ENCODE measurements at regions not wholly inside any gene's neighbourhood (a gene's known extent, or its start where the extent isn't known, plus 50 kb on each side); places are given as distances from the start of the nearest gene placed in this dataset.
"Not testable (repeated sequence)": the region's sequence is repeated elsewhere in the genome, so short reads cannot be mapped to it uniquely, and the experiment has no call there.

- no peak for DNase-seq (ENCODE audit: low read depth)
These were observed 398.3 kb downstream of the UTRN start for GRCh38 chr6:144683216-144684070.

- DNase-seq (ENCODE audit: low read depth): no peak
These were observed 403.6 kb downstream of the UTRN start for GRCh38 chr6:144688713-144689112.

- no peak for DNase-seq (ENCODE audit: low read depth)
These were observed 404.4 kb downstream of the UTRN start for GRCh38 chr6:144689503-144690040.

DNA sequence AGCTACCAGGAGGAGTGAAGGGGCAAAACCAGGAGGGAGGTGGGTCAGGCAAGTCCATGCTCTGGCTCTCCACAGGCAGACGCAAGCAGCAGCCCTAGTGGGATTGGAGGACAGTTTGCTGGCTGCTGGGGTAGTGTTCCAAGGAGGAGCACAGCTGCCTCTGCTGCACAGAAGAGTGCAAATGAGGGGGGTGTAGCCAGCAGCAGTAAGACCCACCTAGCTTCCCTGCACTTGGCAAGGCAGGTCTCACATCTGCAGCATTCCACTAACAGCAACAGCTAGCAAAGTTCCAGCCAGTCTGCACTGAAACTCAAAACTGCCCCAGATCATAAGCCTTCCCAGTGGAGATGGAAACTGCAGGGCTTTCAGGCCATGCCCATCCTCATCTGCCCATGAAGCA lies 405.0 kb downstream of the UTRN start:
- DNase-seq (ENCODE audit: low read depth): no peak

GRCh38 chr6:144690666-144691065 lies 405.5 kb downstream of the UTRN start:
- no peak for DNase-seq (ENCODE audit: low read depth)

DNA sequence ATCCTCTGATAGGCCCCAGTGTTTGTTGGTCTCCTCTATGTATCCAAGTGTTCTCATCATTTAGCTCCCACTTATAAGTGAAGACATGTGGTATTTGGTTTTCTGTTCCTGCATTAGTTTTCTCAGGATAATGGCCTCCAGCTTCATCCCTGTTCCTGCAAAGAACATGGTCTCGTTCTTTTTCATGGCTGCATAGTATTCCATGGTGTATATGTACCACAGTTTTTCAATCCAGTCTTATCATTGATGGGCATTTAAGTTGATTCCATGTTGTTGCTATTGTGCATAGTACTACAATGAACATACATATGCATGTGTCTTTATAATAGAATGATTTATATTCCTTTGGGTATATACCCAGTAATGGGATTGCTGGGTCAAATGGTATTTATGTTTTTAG lies 406.9 kb downstream of the UTRN start:
- DNase-seq (ENCODE audit: low read depth): not testable (repeated sequence)

DNA sequence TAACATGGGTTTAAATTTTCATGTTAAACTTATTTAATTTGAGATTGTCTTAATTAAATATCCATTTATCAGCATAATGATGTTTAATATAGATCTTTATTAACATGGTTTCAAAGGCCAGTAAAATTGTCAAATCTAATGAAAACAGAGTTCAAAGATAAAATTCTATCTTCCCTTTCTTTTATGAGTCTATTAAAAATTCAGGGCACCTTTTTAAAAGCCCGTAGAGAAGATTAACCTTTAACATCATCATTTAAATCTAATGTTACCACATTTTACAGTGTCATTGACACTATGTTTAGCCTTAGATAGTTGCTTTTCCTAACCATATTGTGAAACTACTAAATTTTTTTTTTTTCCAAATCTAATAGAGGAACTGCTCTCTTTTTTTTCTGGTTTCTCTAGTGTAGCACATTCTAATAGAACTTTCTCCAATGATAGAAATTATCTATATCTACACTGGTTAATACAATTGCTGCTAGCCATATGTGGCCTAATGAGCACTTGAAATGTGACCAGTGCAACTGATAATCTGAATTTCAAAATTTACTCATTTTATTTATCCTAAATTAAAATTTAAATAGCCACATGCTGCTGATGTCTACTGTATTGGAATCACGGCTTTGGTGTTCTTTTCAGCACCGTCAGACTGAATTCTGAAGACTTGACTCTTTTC lies 410.9 kb downstream of the UTRN start:
- no peak for DNase-seq (ENCODE audit: low read depth)

GRCh38 chr6:144696610-144697368 lies 411.7 kb downstream of the UTRN start:
- no peak for DNase-seq (ENCODE audit: low read depth)

- DNase-seq (ENCODE audit: low read depth): no peak
These were observed 412.2 kb downstream of the UTRN start for GRCh38 chr6:144697369-144697760.

DNA sequence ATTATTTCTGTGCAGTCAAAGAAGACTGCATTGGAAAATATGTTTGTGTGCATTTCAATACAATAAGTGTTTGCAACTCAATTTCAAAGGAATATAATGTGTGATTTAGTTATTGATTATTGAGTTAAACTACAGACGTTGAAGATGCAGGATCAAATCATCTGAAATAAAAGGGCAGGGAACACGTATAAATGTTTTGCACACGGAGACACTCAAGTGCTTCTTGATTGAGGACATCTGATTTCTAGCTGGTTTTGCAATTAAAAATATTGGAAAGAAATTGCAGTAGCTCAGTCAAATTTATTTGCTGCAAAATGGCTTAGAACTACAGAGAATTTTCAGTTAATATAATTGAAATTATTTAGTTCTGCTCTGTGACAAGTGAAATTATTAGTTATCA lies 412.7 kb downstream of the UTRN start:
- DNase-seq (ENCODE audit: low read depth): no peak

GRCh38 chr6:144702781-144703180 lies 417.6 kb downstream of the UTRN start:
- no peak for DNase-seq (ENCODE audit: low read depth)

DNA sequence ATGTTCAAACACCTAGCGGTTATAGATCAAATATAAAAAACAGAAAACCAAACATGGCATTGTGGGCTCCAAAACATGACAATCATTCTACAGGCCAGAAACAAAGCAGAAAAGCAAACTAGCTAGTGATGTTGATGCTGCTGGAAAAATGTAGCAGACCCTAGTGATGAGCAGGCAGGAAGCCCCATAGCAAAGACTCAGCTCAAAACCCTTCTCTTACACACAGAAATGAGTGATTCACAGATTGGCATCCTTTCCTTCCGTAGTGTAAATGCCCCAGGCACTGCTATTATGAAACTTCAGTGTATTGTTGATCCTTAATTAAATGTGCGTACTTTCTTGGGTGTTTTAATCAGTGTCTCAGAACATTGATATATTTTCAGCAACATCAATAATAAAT lies 425.1 kb downstream of the UTRN start:
- DNase-seq (ENCODE audit: low read depth): no peak

GRCh38 chr6:144711661-144712060 lies 426.5 kb downstream of the UTRN start:
- DNase-seq (ENCODE audit: low read depth): no peak

GRCh38 chr6:144712541-144712940 lies 427.4 kb downstream of the UTRN start:
- DNase-seq (ENCODE audit: low read depth): no peak

GRCh38 chr6:144714021-144714712 lies 429.0 kb downstream of the UTRN start:
- no peak for DNase-seq (ENCODE audit: low read depth)

GRCh38 chr6:144715344-144715743 lies 430.2 kb downstream of the UTRN start:
- DNase-seq (ENCODE audit: low read depth): no peak

- no peak for DNase-seq (ENCODE audit: low read depth)
These were observed 433.3 kb downstream of the UTRN start for GRCh38 chr6:144718431-144718830.

- DNase-seq (ENCODE audit: low read depth): no peak
These were observed 436.1 kb downstream of the UTRN start for GRCh38 chr6:144721232-144721631.

- no peak for DNase-seq (ENCODE audit: low read depth)
These were observed 437.1 kb downstream of the UTRN start for GRCh38 chr6:144722154-144722737.

DNA sequence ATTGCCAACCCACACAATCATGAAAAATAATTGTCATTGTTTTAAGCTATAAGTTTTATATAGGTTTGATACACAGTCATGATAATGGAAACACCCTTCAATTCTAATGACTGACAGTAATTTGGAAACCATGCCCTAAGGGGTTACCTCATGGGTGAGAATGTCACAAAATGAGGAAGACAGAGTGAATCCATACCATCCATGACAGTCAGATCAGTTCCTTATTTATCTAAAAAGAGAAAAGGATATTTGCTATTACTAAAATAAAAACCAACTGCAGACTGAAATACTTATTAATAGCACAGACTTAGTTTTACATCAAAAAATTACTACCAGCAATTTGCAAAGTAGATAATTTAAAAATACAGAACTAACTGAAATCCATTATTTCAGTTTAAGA lies 437.8 kb downstream of the UTRN start:
- no peak for DNase-seq (ENCODE audit: low read depth)

GRCh38 chr6:144723431-144723830 lies 438.3 kb downstream of the UTRN start:
- no peak for DNase-seq (ENCODE audit: low read depth)

DNA sequence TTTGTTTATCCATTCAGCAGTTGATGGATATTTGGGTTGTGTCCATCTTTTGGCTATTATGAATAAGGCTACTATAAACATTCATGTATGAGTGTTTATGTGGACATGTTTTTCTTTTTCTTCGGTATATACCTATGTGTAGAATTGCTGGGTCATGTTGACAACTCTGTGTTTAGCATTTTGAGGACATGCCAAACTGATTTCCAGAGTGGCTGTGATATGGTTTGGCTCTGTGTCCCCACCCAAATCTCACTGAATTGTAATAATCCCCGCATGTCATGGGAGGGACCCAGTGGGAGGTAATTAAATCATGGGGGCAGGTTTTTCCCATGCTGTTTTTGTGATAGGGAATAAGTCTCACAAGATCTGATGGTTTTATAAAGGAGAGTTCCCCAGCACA lies 439.7 kb downstream of the UTRN start:
- no peak for DNase-seq (ENCODE audit: low read depth)
